ENCODE measurements at regions not wholly inside any gene's neighbourhood (a gene's known extent, or its start where the extent isn't known, plus 50 kb on each side); places are given as distances from the start of the nearest gene placed in this dataset.
"Not testable (repeated sequence)": the region's sequence is repeated elsewhere in the genome, so short reads cannot be mapped to it uniquely, and the experiment has no call there.

GRCh38 chr14:105912641-105913180 lies 386.3 kb downstream of the TMEM121 start:
- H3K9me2 ChIP-seq (replicated peaks; ENCODE audit: low read length) = no peaks in the 10 kb centered on the region
- H3K4me3 ChIP-seq (ENCODE audit: low read length) = no peak overlapping the region
- H3K79me2 ChIP-seq (ENCODE audit: low read length) = no peaks in the 10 kb centered on the region
- no peak overlapping the region for H3K9ac ChIP-seq (ENCODE audit: low read length)
- H3K4me1 ChIP-seq (ENCODE audit: insufficient read depth, low read length) = no peaks in the 10 kb centered on the region
- no TSS peak for BruUV-seq (replicated peaks)
- no peak overlapping the region for H3K27ac ChIP-seq (ENCODE audit: low read length)
- H2AFZ ChIP-seq (ENCODE audit: low read length) = no peak overlapping the region
- intact Hi-C loops (cut with micrococcal nuclease) = no loop called here
- CTCF ChIA-PET = no interaction called here
- H3F3A ChIP-seq (ENCODE audit: low read length, unreplicated experiment) = no peaks in the 10 kb centered on the region
- POLR2A ChIA-PET (ENCODE audit: unreplicated experiment) = no interaction called here
- no peaks in the 10 kb centered on the region for H3K36me3 ChIP-seq (ENCODE audit: low read depth, low read length)
- no peak overlapping the region for H3K4me2 ChIP-seq (ENCODE audit: low read length)
- no peak for DNase-seq
- no peak for ATAC-seq
- H3K27me3 ChIP-seq (ENCODE audit: low read length) = no peaks in the 10 kb centered on the region
- TF ChIP-seq EZH2 (IDR thresholded peaks at IDR 0.05; ENCODE audit: low read length, unreplicated experiment) (no peak), CTCF (conservative IDR thresholded peaks at IDR 0.05; ENCODE audit: low read depth, low read length) (no peak), EZH2phosphoT487 (IDR thresholded peaks at IDR 0.05; ENCODE audit: borderline replicate concordance, low read length) (no peak)
- H3K9me3 ChIP-seq (ENCODE audit: low read length) = no peaks in the 10 kb centered on the region
- H4K20me1 ChIP-seq (ENCODE audit: low read length) = no peaks in the 10 kb centered on the region

GRCh38 chr14:105913221-105913620 lies 386.8 kb downstream of the TMEM121 start:
- Histone ChIP-seq H3K9me3 (ENCODE audit: low read length) (no peaks in the 10 kb centered on the region), H3K9me2 (replicated peaks; ENCODE audit: low read length) (no peaks in the 10 kb centered on the region), H3K4me2 (ENCODE audit: low read length) (no peak overlapping the region), H3K36me3 (ENCODE audit: low read depth, low read length) (no peaks in the 10 kb centered on the region), H3K4me1 (ENCODE audit: insufficient read depth, low read length) (no peaks in the 10 kb centered on the region), H3K79me2 (ENCODE audit: low read length) (no peaks in the 10 kb centered on the region), H3K4me3 (ENCODE audit: low read length) (no peak overlapping the region), H2AFZ (ENCODE audit: low read length) (no peak overlapping the region), H3K9ac (ENCODE audit: low read length) (no peak overlapping the region), H4K20me1 (ENCODE audit: low read length) (no peaks in the 10 kb centered on the region), H3K27ac (ENCODE audit: low read length) (no peak overlapping the region), H3K27me3 (ENCODE audit: low read length) (no peaks in the 10 kb centered on the region), H3F3A (ENCODE audit: low read length, unreplicated experiment) (no peaks in the 10 kb centered on the region)
- no TSS peak for BruUV-seq (replicated peaks)
- POLR2A ChIA-PET (ENCODE audit: unreplicated experiment) = no interaction called here
- CTCF ChIA-PET = no interaction called here
- TF ChIP-seq EZH2phosphoT487 (IDR thresholded peaks at IDR 0.05; ENCODE audit: borderline replicate concordance, low read length) = no peak
- TF ChIP-seq EZH2 (IDR thresholded peaks at IDR 0.05; ENCODE audit: low read length, unreplicated experiment) = no peak
- no peak for TF ChIP-seq CTCF (conservative IDR thresholded peaks at IDR 0.05; ENCODE audit: low read depth, low read length)
- ATAC-seq = no peak
- intact Hi-C loops (cut with micrococcal nuclease) = no loop called here
- no peak for DNase-seq

GRCh38 chr14:105913861-105914260 lies 387.5 kb downstream of the TMEM121 start:
- Histone ChIP-seq H3K9ac (ENCODE audit: low read length) (no peak overlapping the region), H3K4me2 (ENCODE audit: low read length) (no peak overlapping the region), H3F3A (ENCODE audit: low read length, unreplicated experiment) (no peaks in the 10 kb centered on the region), H3K4me1 (ENCODE audit: insufficient read depth, low read length) (no peaks in the 10 kb centered on the region), H3K79me2 (ENCODE audit: low read length) (no peaks in the 10 kb centered on the region), H2AFZ (ENCODE audit: low read length) (no peak overlapping the region), H3K36me3 (ENCODE audit: low read depth, low read length) (no peaks in the 10 kb centered on the region), H3K27ac (ENCODE audit: low read length) (no peak overlapping the region), H3K4me3 (ENCODE audit: low read length) (no peak overlapping the region), H4K20me1 (ENCODE audit: low read length) (no peaks in the 10 kb centered on the region), H3K9me3 (ENCODE audit: low read length) (no peaks in the 10 kb centered on the region), H3K27me3 (ENCODE audit: low read length) (no peaks in the 10 kb centered on the region), H3K9me2 (replicated peaks; ENCODE audit: low read length) (no peaks in the 10 kb centered on the region)
- no peak for ATAC-seq
- ChIA-PET POLR2A (ENCODE audit: unreplicated experiment) (no interaction called here), CTCF (no interaction called here)
- no TSS peak for BruUV-seq (replicated peaks)
- TF ChIP-seq EZH2phosphoT487 (IDR thresholded peaks at IDR 0.05; ENCODE audit: borderline replicate concordance, low read length) = no peak
- TF ChIP-seq EZH2 (IDR thresholded peaks at IDR 0.05; ENCODE audit: low read length, unreplicated experiment) = no peak
- no peak for TF ChIP-seq CTCF (conservative IDR thresholded peaks at IDR 0.05; ENCODE audit: low read depth, low read length)
- intact Hi-C loops (cut with micrococcal nuclease) = no loop called here
- DNase-seq = no peak

GRCh38 chr14:105914281-105914680 lies 387.9 kb downstream of the TMEM121 start:
- H3K4me3 ChIP-seq (ENCODE audit: low read length); H4K20me1 ChIP-seq (ENCODE audit: low read length); H2AFZ ChIP-seq (ENCODE audit: low read length); H3F3A ChIP-seq (ENCODE audit: low read length, unreplicated experiment); DNase-seq; H3K4me2 ChIP-seq (ENCODE audit: low read length); H3K9me3 ChIP-seq (ENCODE audit: low read length); H3K9ac ChIP-seq (ENCODE audit: low read length); POLR2A ChIA-PET (ENCODE audit: unreplicated experiment); H3K9me2 ChIP-seq (replicated peaks; ENCODE audit: low read length); H3K27ac ChIP-seq (ENCODE audit: low read length); H3K4me1 ChIP-seq (ENCODE audit: insufficient read depth, low read length); H3K36me3 ChIP-seq (ENCODE audit: low read depth, low read length); ATAC-seq; CTCF ChIA-PET; intact Hi-C loops (cut with micrococcal nuclease); H3K27me3 ChIP-seq (ENCODE audit: low read length); BruUV-seq (replicated peaks); H3K79me2 ChIP-seq (ENCODE audit: low read length): not testable (repeated sequence)
